ENCODE measurements at regions not wholly inside any gene's neighbourhood (a gene's known extent, or its start where the extent isn't known, plus 50 kb on each side); places are given as distances from the start of the nearest gene placed in this dataset.

- TF ChIP-seq CTCF (conservative IDR thresholded peaks at IDR 0.05; ENCODE audit: low read length), result no peak
- H3K4me3 ChIP-seq (ENCODE audit: low read length), result no peak overlapping the region
- DNase-seq (ENCODE audit: low read depth), result peak; percentile 31
Measured at GRCh38 chr9:134243778-134244467, 79.6 kb upstream of the RNU6ATAC start.

GRCh38 chr9:134245179-134245578 is 80.8 kb upstream of the RNU6ATAC start:
- no peak for TF ChIP-seq CTCF (conservative IDR thresholded peaks at IDR 0.05; ENCODE audit: low read length)
- no peak for DNase-seq (ENCODE audit: low read depth)
- H3K4me3 ChIP-seq (ENCODE audit: low read length), result no peak overlapping the region

GRCh38 chr9:134247918-134248631 is 78.2 kb upstream of the RXRA start:
- DNase-seq (ENCODE audit: low read depth), result no peak

GRCh38 chr9:134251296-134252069 is 74.8 kb upstream of the RXRA start:
- DNase-seq (ENCODE audit: low read depth), result no peak
- no peak for TF ChIP-seq CTCF (conservative IDR thresholded peaks at IDR 0.05; ENCODE audit: low read length)
- no peak overlapping the region for H3K4me3 ChIP-seq (ENCODE audit: low read length)

More at GRCh38 chr9:134247918-134248631, 78.2 kb upstream of the RXRA start:
- no peak for TF ChIP-seq CTCF (conservative IDR thresholded peaks at IDR 0.05; ENCODE audit: low read length)
- no peak overlapping the region for H3K4me3 ChIP-seq (ENCODE audit: low read length)

- H3K4me3 ChIP-seq (ENCODE audit: low read length), result no peak overlapping the region
- no peak for TF ChIP-seq CTCF (conservative IDR thresholded peaks at IDR 0.05; ENCODE audit: low read length)
- no peak for DNase-seq (ENCODE audit: low read depth)
Measured at GRCh38 chr9:134252084-134252830, 74.0 kb upstream of the RXRA start.

GRCh38 chr9:134253606-134254205 is 72.5 kb upstream of the RXRA start:
- TF ChIP-seq CTCF (conservative IDR thresholded peaks at IDR 0.05; ENCODE audit: low read length), result no peak
- peak; percentile 74 for DNase-seq (ENCODE audit: low read depth)
- no peak overlapping the region for H3K4me3 ChIP-seq (ENCODE audit: low read length)
